K562 (cell line): ENCODE measurements at regions not wholly inside any gene's neighbourhood (a gene's known extent, or its start where the extent isn't known, plus 50 kb on each side); places are given as distances from the start of the nearest gene placed in this dataset.

Experiments
- ATAC-seq: fragments of 200-7000 bp; cut with Tn5 transposase; 3 replicates; pipeline ENCODE4 v1.9.1; 2020; ENCODE audit warnings: moderate library complexity
- BruUV-seq: library from RNA; stranded (reverse); fragments of 400-500 nt; replicated peaks from 2 replicates; lab custom pipeline; 2021; lab: Mats Ljungman, UMichigan
- CTCF ChIA-PET: fragments of 300-600 bp; formaldehyde crosslinking; extraction: SDS; loops from one replicate; lab custom pipeline; 2021; ENCODE audit warnings: low intra/inter-chr PET ratio; lab: Yijun Ruan, JAX
- POLR2A ChIA-PET: fragments of 300-600, 350-650 bp; sonication (Branson Sonifier 250); formaldehyde crosslinking; extraction: SDS; loops from one replicate; lab custom pipeline; 2021; ENCODE audit warnings: antibody characterized with exemption, inconsistent platforms; lab: Yijun Ruan, JAX
- DNase-seq, 4 experiments: peaks; one replicate each; pipeline versions ENCODE4 v3.0.0 to v3.0.0-alpha.2; 2011 to 2018; ENCODE audit warnings: low spot score in 3 of 4, mixed read lengths in 3 of 4; ENCODE audit errors: extremely low read depth in 1 of 4
- FAIRE-seq: peaks from 2 replicates; lab custom pipeline; 2011; peaks lifted over from hg19 to GRCh38; lab: Jason Lieb, UNC
- H2AFZ ChIP-seq: 2 replicates; pipeline ENCODE4 v1.6.0; 2011; ENCODE audit warnings: low read depth, low read length, control low read depth, inconsistent platforms
- H3K27ac ChIP-seq: fragments of 200-600 bp; 3 replicates; pipeline ENCODE4 v1.8.0; 2011; ENCODE audit warnings: low read depth, mild to moderate bottlenecking, control low read depth, inconsistent platforms, low read length, moderate library complexity, mixed read lengths; ENCODE audit errors: extremely low read depth
- H3K27me3 ChIP-seq, 2 experiments: fragments of 300-600 bp in 1 of 2; 2 replicates in 1 of 2; 3 replicates in 1 of 2; pipeline versions ENCODE4 v1.6.0 to v1.8.0; 2011; ENCODE audit warnings: inconsistent platforms in 2 of 2, low read length in 2 of 2, mild to moderate bottlenecking in 1 of 2, mixed read lengths in 1 of 2, moderate library complexity in 1 of 2; ENCODE audit not compliant: control insufficient read depth in 2 of 2, insufficient read depth in 2 of 2
- H3K36me3 ChIP-seq: fragments of 300-600 bp; 3 replicates; pipeline ENCODE4 v1.8.0; 2011; ENCODE audit warnings: mild to moderate bottlenecking, low read length, inconsistent platforms; ENCODE audit not compliant: control insufficient read depth, insufficient read depth
- H3K4me1 ChIP-seq, 2 experiments: fragments of 200-600 bp in 1 of 2; replicated peaks in 1 of 2; 2 replicates in 1 of 2; 3 replicates in 1 of 2; pipeline versions ENCODE4 v1.5.1 to v1.8.0; 2011; ENCODE audit warnings: inconsistent platforms in 2 of 2, low read length in 2 of 2, mild to moderate bottlenecking in 1 of 2, mixed read lengths in 1 of 2, moderate library complexity in 1 of 2; ENCODE audit not compliant: control insufficient read depth in 2 of 2, insufficient read depth in 2 of 2
- H3K4me2 ChIP-seq: 2 replicates; pipeline ENCODE4 v1.6.1; 2011; ENCODE audit warnings: low read length, control low read depth, inconsistent platforms, mixed read lengths; ENCODE audit not compliant: insufficient read depth
- H3K4me3 ChIP-seq: fragments of 200-600 bp; sonication (generic), shearing (Covaris generic); 2 replicates; pipeline ENCODE4 v1.5.1; 2016; ENCODE audit warnings: control low read depth, inconsistent platforms
- H3K79me2 ChIP-seq: fragments of 200-600 bp; 3 replicates; pipeline ENCODE4 v1.8.0; 2011; ENCODE audit warnings: low read length, inconsistent platforms; ENCODE audit not compliant: control insufficient read depth, insufficient read depth
- H3K9ac ChIP-seq, 2 experiments: 2 replicates each; pipeline versions ENCODE4 v1.6.0 to v1.6.1; 2011; ENCODE audit warnings: low read depth in 2 of 2, low read length in 2 of 2, control low read depth in 1 of 2, inconsistent platforms in 1 of 2, mild to moderate bottlenecking in 1 of 2, mixed read lengths in 1 of 2; ENCODE audit not compliant: insufficient read depth in 1 of 2
- H3K9me1 ChIP-seq: one replicate; pipeline ENCODE4 v1.6.0; 2011; ENCODE audit warnings: inconsistent platforms, mild to moderate bottlenecking, low read length, moderate library complexity; ENCODE audit not compliant: control insufficient read depth, insufficient read depth
- H3K9me3 ChIP-seq: replicated peaks from 2 replicates; pipeline ENCODE4 v1.5.1; 2011; ENCODE audit warnings: low read depth, low read length, inconsistent platforms; ENCODE audit not compliant: control insufficient read depth, insufficient read depth
- H4K20me1 ChIP-seq: replicated peaks from 2 replicates; pipeline ENCODE4 v1.6.1; 2011; ENCODE audit warnings: low read length, inconsistent platforms, mixed read lengths; ENCODE audit not compliant: control insufficient read depth, insufficient read depth
- CXXC5 ChIP-seq: fragments of 250-450 bp; sonication (Bioruptor Pico); IDR thresholded peaks from 2 replicates; pipeline ENCODE4 v1.8.0; 2022; ENCODE audit warnings: inconsistent platforms, mild to moderate bottlenecking, moderate library complexity
- HMGXB4 ChIP-seq: sonication (generic); formaldehyde crosslinking; IDR thresholded peaks from 2 replicates; pipeline ENCODE4 v1.8.1; 2023; ENCODE audit warnings: mild to moderate bottlenecking, missing genetic modification reagents
- HNRNPLL ChIP-seq: fragments of 200-400 bp; formaldehyde crosslinking; IDR thresholded peaks from 2 replicates; pipeline ENCODE4 v1.6.1; 2017; ENCODE audit warnings: low read length, low read depth, mild to moderate bottlenecking; ENCODE audit not compliant: poor library complexity, severe bottlenecking
- TAL1 ChIP-seq: fragments of 450-650 bp; IDR thresholded peaks from 2 replicates; pipeline ENCODE4 v1.6.1; 2016; ENCODE audit warnings: mild to moderate bottlenecking
- WGBS: fragments of 100-300 bp; shearing (Covaris generic); methylation state at CpG from one replicate; pipeline ENCODE4 v1.1.6; 2016; ENCODE audit warnings: low coverage, mixed read lengths; ENCODE audit not compliant: insufficient coverage; ENCODE audit errors: missing lambda C conversion rate; 5-methylcytosine and 5-hydroxymethylcytosine counted together
- in situ Hi-C: fragments of 300-500 bp; cut with MboI; formaldehyde crosslinking; loops from 4 replicates; pipeline ENCODE4 v1.15.0; 2018; ENCODE audit warnings: inconsistent platforms, mixed read lengths
- intact Hi-C: fragments of 100-400 bp; cut with micrococcal nuclease; formaldehyde crosslinking; loops from 2 replicates; pipeline ENCODE4 v1.14.2; 2022
- TF ChIP-seq, protein P1 (sequence below): fragments of 250-450 bp; sonication (Bioruptor Pico); IDR thresholded peaks from 2 replicates; pipeline ENCODE4 v1.9.0; 2021; ENCODE audit warnings: mild to moderate bottlenecking

DNA sequence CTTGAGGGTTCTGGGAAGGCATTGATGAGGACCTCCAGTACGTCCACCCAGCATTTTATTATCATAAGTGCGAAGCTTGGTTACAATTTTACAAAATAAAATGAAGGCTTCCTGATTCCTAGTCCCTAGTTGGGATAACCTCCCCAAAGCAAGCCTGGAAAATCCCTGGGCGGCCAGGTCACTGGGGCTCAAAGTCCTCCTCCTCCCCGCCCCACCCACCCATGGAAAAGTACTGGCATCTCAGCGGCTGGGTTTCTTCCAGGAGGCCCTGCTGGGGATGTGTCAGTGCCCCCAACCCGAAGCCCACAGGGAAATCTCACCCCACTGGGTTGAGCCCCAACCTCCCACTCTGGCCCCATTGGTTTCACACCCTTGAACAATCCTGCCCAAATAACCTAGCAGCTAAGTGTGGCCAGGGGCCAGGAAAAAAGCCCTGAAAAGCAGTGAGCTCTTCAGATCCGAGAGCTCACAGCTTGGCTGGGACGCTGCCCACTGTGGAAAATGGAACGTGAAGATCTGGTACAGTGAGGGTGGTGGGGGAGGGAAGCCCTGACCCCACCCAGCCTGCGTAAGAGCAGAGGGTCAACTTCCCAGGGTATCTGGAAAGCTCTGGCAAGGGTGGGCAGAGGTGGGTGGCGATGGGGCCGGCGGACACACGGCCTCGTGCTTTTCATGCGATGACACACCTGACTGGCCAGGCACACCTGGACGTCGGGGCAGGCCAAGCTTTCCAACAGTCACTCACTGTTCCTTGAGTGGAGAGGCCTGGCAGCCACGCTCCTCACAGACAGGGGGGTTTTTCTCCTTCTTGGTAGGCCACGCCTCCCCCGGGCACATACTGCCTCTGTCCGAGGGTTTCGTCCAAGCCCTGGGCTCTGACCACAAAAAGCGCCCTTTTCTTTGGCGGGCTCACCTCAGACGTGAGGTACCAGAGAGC lies 324.5 kb downstream of the SOX9 start:
- H3K27me3 ChIP-seq = no peaks in the 10 kb centered on the region; a peak in 1 of 5 replicates
- WGBS = 4% methylated on average over 25 of the region's 26 CpGs
- no peaks in the 10 kb centered on the region for H3K79me2 ChIP-seq
- no peaks in the 10 kb centered on the region for H3K9me3 ChIP-seq
- H3K9me1 ChIP-seq = no peaks in the 10 kb centered on the region
- ChIA-PET POLR2A (interaction anchor here (1.2 kb wide), 1 partner anchor 17 kb away, joined by 7 read pairs; no protein-coding TSS in a partner anchor), CTCF (no interaction called here)
- H3K27ac ChIP-seq = no peak overlapping the region
- DNase-seq = no peak
- ATAC-seq = no peak
- no peak overlapping the region for H3K4me3 ChIP-seq
- H3K9ac ChIP-seq = no peak overlapping the region
- intact Hi-C loops = no loop called here
- BruUV-seq = no TSS peak
- no peaks in the 10 kb centered on the region for H3K4me1 ChIP-seq
- H3K36me3 ChIP-seq = no peaks in the 10 kb centered on the region
- FAIRE-seq = no peak
- no peaks in the 10 kb centered on the region for H4K20me1 ChIP-seq
- H3K4me2 ChIP-seq = no peak overlapping the region
- in situ Hi-C loops = no loop called here
- H2AFZ ChIP-seq = no peak overlapping the region
- TF ChIP-seq, protein P1, sequence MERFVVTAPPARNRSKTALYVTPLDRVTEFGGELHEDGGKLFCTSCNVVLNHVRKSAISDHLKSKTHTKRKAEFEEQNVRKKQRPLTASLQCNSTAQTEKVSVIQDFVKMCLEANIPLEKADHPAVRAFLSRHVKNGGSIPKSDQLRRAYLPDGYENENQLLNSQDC (CRISPR knock-in tag) = no peak
- no peak for TF ChIP-seq TAL1
- no peak for TF ChIP-seq CXXC5
- TF ChIP-seq HMGXB4 (CRISPR knock-in tag) = no peak
- TF ChIP-seq HNRNPLL = no peak
